Neural crest cell (in vitro differentiated cells): ENCODE measurements at regions not wholly inside any gene's neighbourhood (a gene's known extent, or its start where the extent isn't known, plus 50 kb on each side); places are given as distances from the start of the nearest gene placed in this dataset.

ENCODE experiments used
- DNase-seq: peaks from one replicate; pipeline ENCODE4 v3.0.0; 2021; ENCODE audit warnings: low read depth, mixed read lengths, low spot score
- H3K27ac Mint-ChIP-seq: one replicate; pipeline ENCODE4 v1.8.0; 2021; ENCODE audit warnings: mild to moderate bottlenecking, mixed read lengths; ENCODE audit not compliant: unreplicated experiment
- H3K27me3 Mint-ChIP-seq: 2 replicates; pipeline ENCODE4 v1.8.0; 2021; ENCODE audit warnings: low read depth, mild to moderate bottlenecking, mixed read lengths
- H3K36me3 Mint-ChIP-seq: 2 replicates; pipeline ENCODE4 v1.8.0; 2021; ENCODE audit warnings: low read depth, mild to moderate bottlenecking, mixed read lengths
- H3K4me1 Mint-ChIP-seq: 2 replicates; pipeline ENCODE4 v1.8.0; 2021; ENCODE audit warnings: mixed read lengths
- H3K4me3 Mint-ChIP-seq: one replicate; pipeline ENCODE4 v1.8.0; 2021; ENCODE audit warnings: mild to moderate bottlenecking, mixed read lengths
- H3K9me3 Mint-ChIP-seq: 2 replicates; pipeline ENCODE4 v1.8.0; 2021; ENCODE audit warnings: mixed read lengths
- TF ChIP-seq, protein P1 (sequence below): fragments of 200-600 bp; sonication (generic); conservative IDR thresholded peaks from 2 replicates; pipeline ENCODE4 v1.5.0; 2021; ENCODE audit warnings: antibody characterized with exemption, mild to moderate bottlenecking

DNA sequence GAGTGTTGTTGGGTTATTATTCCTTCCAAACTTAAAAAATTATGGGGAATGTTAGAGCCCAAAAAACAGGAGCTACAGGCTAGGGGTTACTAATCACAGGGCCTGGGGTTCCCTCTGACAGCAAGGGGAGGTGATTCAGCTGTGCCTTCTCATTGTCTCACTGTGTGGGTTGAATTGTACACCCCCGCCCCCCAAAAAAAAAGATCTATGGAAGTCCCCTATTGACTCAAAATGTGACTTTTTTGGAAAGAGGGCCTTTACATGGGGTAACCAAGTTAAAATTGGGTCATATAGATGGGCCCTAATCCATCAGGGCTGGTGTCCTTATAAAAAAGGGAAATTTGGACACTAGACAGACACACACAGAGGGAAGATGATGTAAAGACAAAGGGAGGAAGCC lies 190.2 kb downstream of the SOX9 start:
- no peak for DNase-seq
- peaks cover 8% of the 10 kb centered on the region for H3K4me1 Mint-ChIP-seq
- H3K9me3 Mint-ChIP-seq = no peaks in the 10 kb centered on the region
- H3K4me3 Mint-ChIP-seq = no peak overlapping the region
- TF ChIP-seq, protein P1, sequence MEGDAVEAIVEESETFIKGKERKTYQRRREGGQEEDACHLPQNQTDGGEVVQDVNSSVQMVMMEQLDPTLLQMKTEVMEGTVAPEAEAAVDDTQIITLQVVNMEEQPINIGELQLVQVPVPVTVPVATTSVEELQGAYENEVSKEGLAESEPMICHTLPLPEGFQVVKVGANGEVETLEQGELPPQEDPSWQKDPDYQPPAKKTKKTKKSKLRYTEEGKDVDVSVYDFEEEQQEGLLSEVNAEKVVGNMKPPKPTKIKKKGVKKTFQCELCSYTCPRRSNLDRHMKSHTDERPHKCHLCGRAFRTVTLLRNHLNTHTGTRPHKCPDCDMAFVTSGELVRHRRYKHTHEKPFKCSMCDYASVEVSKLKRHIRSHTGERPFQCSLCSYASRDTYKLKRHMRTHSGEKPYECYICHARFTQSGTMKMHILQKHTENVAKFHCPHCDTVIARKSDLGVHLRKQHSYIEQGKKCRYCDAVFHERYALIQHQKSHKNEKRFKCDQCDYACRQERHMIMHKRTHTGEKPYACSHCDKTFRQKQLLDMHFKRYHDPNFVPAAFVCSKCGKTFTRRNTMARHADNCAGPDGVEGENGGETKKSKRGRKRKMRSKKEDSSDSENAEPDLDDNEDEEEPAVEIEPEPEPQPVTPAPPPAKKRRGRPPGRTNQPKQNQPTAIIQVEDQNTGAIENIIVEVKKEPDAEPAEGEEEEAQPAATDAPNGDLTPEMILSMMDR = no peak
- no peaks in the 10 kb centered on the region for H3K36me3 Mint-ChIP-seq
- no peak overlapping the region for H3K27ac Mint-ChIP-seq
- peaks cover 5% of the 10 kb centered on the region for H3K27me3 Mint-ChIP-seq

DNA sequence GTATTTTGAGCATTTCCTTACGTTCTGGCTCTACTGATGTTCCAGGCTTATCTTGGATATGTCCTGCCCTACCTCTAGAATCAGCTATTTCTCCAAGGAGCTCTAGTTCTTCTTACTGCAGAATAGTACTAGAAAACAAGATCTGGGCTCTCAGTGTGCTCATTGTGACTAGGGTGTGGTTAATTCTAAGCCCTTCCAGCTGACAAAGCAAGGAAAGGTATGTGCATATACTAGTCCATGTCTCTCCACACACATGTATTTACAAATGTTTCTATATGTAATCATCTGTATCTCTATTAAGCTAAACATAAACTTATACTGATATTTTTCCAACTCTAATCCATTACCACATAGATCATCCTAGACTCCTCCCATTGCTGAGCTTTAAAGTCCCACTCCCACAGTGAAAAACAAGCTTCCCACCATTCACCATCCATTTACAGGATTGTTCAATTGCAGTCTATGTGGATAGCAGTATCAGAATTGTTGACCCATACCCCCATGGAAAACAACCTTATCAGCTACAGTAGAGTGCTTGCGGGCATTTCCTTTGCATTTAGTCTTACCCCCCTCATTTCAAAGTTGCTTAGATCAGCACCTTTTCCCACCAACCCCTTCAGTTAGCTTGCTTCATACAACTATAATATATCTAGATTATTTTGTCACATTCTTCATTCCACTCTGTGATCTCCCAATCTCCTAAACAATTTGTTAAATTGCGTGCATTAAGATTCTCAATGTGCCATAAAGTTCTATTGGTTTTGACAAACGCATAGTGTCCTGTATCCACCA lies 194.5 kb downstream of the SOX9 start:
- no peak overlapping the region for H3K4me3 Mint-ChIP-seq
- H3K27me3 Mint-ChIP-seq = no peaks in the 10 kb centered on the region
- no peaks in the 10 kb centered on the region for H3K36me3 Mint-ChIP-seq
- TF ChIP-seq, protein P1 = no peak
- H3K27ac Mint-ChIP-seq = no peak overlapping the region
- no peaks in the 10 kb centered on the region for H3K9me3 Mint-ChIP-seq
- DNase-seq = no peak
- peaks cover 17% of the 10 kb centered on the region for H3K4me1 Mint-ChIP-seq

DNA sequence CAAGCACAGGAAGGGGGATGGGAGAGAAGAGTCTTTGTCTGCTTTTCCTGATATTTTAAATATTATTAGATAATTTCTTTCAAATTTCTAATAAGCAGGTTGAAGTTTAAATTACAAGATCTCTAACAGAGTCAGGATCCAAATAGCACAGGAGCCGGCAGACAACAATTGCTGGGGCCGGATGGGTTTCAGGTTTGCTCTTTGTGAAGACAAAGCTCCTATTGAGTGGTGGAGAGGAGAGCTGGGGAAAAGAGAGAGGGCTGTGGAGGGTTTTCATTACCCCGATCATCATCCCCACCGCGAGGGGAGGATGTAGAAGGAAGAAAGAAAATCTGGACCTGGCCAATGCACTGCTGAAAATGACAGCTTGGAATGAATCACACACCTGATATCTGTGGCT lies 197.3 kb downstream of the SOX9 start:
- H3K4me3 Mint-ChIP-seq = no peak overlapping the region
- H3K27me3 Mint-ChIP-seq = no peaks in the 10 kb centered on the region
- no peak for DNase-seq
- H3K27ac Mint-ChIP-seq = no peak overlapping the region
- H3K4me1 Mint-ChIP-seq = peaks cover 17% of the 10 kb centered on the region
- H3K9me3 Mint-ChIP-seq = no peaks in the 10 kb centered on the region
- H3K36me3 Mint-ChIP-seq = no peaks in the 10 kb centered on the region
- TF ChIP-seq, protein P1 = no peak

DNA sequence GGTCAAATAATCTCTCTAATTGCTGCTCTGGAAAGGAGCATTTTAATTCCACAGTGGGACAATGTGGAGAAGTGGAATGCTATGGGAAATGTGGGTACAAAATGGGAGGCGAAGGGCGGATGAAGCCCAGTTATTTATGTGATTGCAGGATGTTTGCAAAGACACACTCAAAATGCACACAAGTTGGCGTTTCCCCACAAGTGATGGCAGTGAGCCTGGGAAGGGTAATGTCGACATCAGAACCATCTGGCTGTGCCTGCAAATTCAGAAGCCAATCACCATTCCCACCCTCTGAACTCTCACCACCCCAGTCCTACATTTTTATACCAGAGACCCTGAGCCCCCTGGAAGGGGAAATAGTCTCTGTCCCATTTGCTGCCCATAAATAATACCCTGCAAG lies 201.1 kb downstream of the SOX9 start:
- H3K27me3 Mint-ChIP-seq = no peaks in the 10 kb centered on the region
- TF ChIP-seq, protein P1 = no peak
- peaks cover 7% of the 10 kb centered on the region for H3K9me3 Mint-ChIP-seq
- no peak overlapping the region for H3K27ac Mint-ChIP-seq
- no peak overlapping the region for H3K4me3 Mint-ChIP-seq
- H3K36me3 Mint-ChIP-seq = no peaks in the 10 kb centered on the region
- DNase-seq = no peak
- H3K4me1 Mint-ChIP-seq = peaks cover 16% of the 10 kb centered on the region

DNA sequence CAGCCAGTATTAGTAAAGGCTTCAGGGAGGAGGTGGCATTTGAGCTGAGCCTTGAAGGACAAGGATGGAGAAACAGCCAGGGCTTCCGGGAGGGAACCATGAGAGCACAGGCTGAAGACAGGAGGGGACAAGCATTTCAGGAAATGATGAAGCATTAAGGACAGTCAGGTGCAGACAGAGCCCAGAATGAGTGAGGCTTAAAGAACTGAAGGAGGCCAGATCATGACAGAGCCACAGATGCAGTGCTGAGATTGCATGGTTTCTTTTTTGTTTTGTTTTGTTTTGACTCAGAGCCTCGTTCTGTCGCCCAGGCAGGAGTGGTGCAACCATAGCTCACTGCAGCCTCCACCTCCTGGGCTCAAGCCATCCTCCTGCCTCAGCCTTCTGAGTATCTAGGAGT lies 211.5 kb downstream of the SOX9 start:
- Mint-ChIP-seq H3K27ac (no peak overlapping the region), H3K9me3 (no peaks in the 10 kb centered on the region), H3K36me3 (no peaks in the 10 kb centered on the region), H3K4me3 (no peak overlapping the region), H3K4me1 (peaks cover 17% of the 10 kb centered on the region), H3K27me3 (peaks cover 3% of the 10 kb centered on the region)
- TF ChIP-seq, protein P1 = no peak
- no peak for DNase-seq
